ENCODE measurements at regions not wholly inside any gene's neighbourhood (a gene's known extent, or its start where the extent isn't known, plus 50 kb on each side); places are given as distances from the start of the nearest gene placed in this dataset.
"Not testable (repeated sequence)": the region's sequence is repeated elsewhere in the genome, so short reads cannot be mapped to it uniquely, and the experiment has no call there.

GRCh38 chr10:61042533-61042932, 98.5 kb upstream of the RHOBTB1 start:
- DNase-seq (ENCODE audit: low read depth) (no peak), FAIRE-seq (no peak)
- TF ChIP-seq, protein P1, sequence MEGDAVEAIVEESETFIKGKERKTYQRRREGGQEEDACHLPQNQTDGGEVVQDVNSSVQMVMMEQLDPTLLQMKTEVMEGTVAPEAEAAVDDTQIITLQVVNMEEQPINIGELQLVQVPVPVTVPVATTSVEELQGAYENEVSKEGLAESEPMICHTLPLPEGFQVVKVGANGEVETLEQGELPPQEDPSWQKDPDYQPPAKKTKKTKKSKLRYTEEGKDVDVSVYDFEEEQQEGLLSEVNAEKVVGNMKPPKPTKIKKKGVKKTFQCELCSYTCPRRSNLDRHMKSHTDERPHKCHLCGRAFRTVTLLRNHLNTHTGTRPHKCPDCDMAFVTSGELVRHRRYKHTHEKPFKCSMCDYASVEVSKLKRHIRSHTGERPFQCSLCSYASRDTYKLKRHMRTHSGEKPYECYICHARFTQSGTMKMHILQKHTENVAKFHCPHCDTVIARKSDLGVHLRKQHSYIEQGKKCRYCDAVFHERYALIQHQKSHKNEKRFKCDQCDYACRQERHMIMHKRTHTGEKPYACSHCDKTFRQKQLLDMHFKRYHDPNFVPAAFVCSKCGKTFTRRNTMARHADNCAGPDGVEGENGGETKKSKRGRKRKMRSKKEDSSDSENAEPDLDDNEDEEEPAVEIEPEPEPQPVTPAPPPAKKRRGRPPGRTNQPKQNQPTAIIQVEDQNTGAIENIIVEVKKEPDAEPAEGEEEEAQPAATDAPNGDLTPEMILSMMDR (IDR thresholded peaks at IDR 0.05; ENCODE audit: insufficient read depth, low read length, severe bottlenecking): no peak
- H3K27me3 ChIP-seq (ENCODE audit: control insufficient read depth, insufficient read depth, low read length): no peaks in the 10 kb centered on the region
- H3K36me3 ChIP-seq (ENCODE audit: control insufficient read depth, insufficient read depth, low read length): no peaks in the 10 kb centered on the region
- H3K4me3 ChIP-seq (ENCODE audit: low read depth, low read length): no peak overlapping the region

- TF ChIP-seq, protein P1 (IDR thresholded peaks at IDR 0.05; ENCODE audit: insufficient read depth, low read length, severe bottlenecking): no peak
- FAIRE-seq: no peak
- Histone ChIP-seq H3K36me3 (ENCODE audit: control insufficient read depth, insufficient read depth, low read length) (no peaks in the 10 kb centered on the region), H3K4me3 (ENCODE audit: low read depth, low read length) (no peak overlapping the region), H3K27me3 (ENCODE audit: control insufficient read depth, insufficient read depth, low read length) (no peaks in the 10 kb centered on the region)
- no peak for DNase-seq (ENCODE audit: low read depth)
Measured at GRCh38 chr10:61040399-61041016, 96.5 kb upstream of the RHOBTB1 start.

GRCh38 chr10:61039868-61040267, 95.9 kb upstream of the RHOBTB1 start:
- H3K27me3 ChIP-seq (ENCODE audit: control insufficient read depth, insufficient read depth, low read length): no peaks in the 10 kb centered on the region
- H3K36me3 ChIP-seq (ENCODE audit: control insufficient read depth, insufficient read depth, low read length): no peaks in the 10 kb centered on the region
- FAIRE-seq (no peak), DNase-seq (ENCODE audit: low read depth) (no peak)
- TF ChIP-seq, protein P1 (IDR thresholded peaks at IDR 0.05; ENCODE audit: insufficient read depth, low read length, severe bottlenecking): no peak
- no peak overlapping the region for H3K4me3 ChIP-seq (ENCODE audit: low read depth, low read length)

GRCh38 chr10:61037261-61037830, 93.4 kb upstream of the RHOBTB1 start:
- not testable (repeated sequence) for H3K4me3 ChIP-seq (ENCODE audit: low read depth, low read length); DNase-seq (ENCODE audit: low read depth); H3K36me3 ChIP-seq (ENCODE audit: control insufficient read depth, insufficient read depth, low read length); H3K27me3 ChIP-seq (ENCODE audit: control insufficient read depth, insufficient read depth, low read length); FAIRE-seq

- not testable (repeated sequence) for H3K4me3 ChIP-seq (ENCODE audit: low read depth, low read length); FAIRE-seq; DNase-seq (ENCODE audit: low read depth)
Measured at GRCh38 chr10:61036148-61036547, 92.2 kb upstream of the RHOBTB1 start.

DNA sequence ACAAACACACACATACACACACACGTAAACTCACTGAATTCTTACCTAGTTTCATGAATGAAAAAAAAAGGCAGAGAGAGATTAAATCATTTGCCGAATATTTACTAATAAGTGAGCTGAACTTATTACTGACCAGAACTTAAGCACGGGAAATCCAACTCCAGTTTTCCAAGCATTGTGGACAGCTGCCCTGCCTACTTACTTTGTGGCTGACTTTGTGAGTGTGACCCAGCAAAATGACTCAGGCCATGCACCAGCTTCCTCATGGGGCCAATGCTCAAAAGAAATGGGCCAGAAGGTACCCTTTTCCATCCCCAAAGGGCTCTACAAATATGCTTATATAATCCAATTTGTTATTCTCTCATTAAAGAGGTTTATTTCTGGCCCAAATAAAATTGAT, 87.4 kb upstream of the RHOBTB1 start:
- DNase-seq (ENCODE audit: low read depth) (no peak), FAIRE-seq (no peak)

More at GRCh38 chr10:61036148-61036547, 92.2 kb upstream of the RHOBTB1 start:
- H3K36me3 ChIP-seq (ENCODE audit: control insufficient read depth, insufficient read depth, low read length); H3K27me3 ChIP-seq (ENCODE audit: control insufficient read depth, insufficient read depth, low read length): not testable (repeated sequence)

More for the DNA sequence above, 87.4 kb upstream of the RHOBTB1 start:
- no peak overlapping the region for H3K4me3 ChIP-seq (ENCODE audit: low read depth, low read length)
- no peaks in the 10 kb centered on the region for H3K27me3 ChIP-seq (ENCODE audit: control insufficient read depth, insufficient read depth, low read length)
- TF ChIP-seq, protein P1 (IDR thresholded peaks at IDR 0.05; ENCODE audit: insufficient read depth, low read length, severe bottlenecking): no peak
- H3K36me3 ChIP-seq (ENCODE audit: control insufficient read depth, insufficient read depth, low read length): no peaks in the 10 kb centered on the region

All from bronchial epithelial cell (primary cell).